Kidney (tissue), 13 donors: ENCODE measurements at regions not wholly inside any gene's neighbourhood (a gene's known extent, or its start where the extent isn't known, plus 50 kb on each side); places are given as distances from the start of the nearest gene placed in this dataset.

Experiments used
- DNase-seq, 5 donors: peaks; one replicate each; pipeline ENCODE4 v3.0.0-alpha.2; 2013 to 2020
- FAIRE-seq: peaks from 2 replicates; lab custom pipeline; 2012; peaks lifted over from hg19 to GRCh38; lab: Jason Lieb, UNC
- H3K27ac ChIP-seq, 2 donors: one replicate each; pipeline ENCODE4 v1.7.0; 2013; ENCODE audit warnings: low read depth in 2 of 2, low read length in 2 of 2, inconsistent platforms in 1 of 2
- H3K27me3 ChIP-seq: one replicate; pipeline ENCODE4 v1.7.1; 2013; ENCODE audit warnings: low read length, inconsistent platforms; ENCODE audit not compliant: control insufficient read depth, insufficient read depth
- H3K36me3 ChIP-seq, 3 donors: one replicate each; pipeline versions ENCODE4 v1.7.0 to v1.7.1; 2013; ENCODE audit warnings: low read length in 3 of 3, control low read depth in 1 of 3, inconsistent platforms in 1 of 3; ENCODE audit not compliant: insufficient read depth in 3 of 3, control insufficient read depth in 2 of 3
- H3K4me1 ChIP-seq, 3 donors: one replicate each; pipeline versions ENCODE4 v1.7.0 to v1.7.1; 2013; ENCODE audit warnings: low read length in 3 of 3, inconsistent platforms in 1 of 3, low read depth in 1 of 3; ENCODE audit not compliant: control insufficient read depth in 2 of 3, insufficient read depth in 2 of 3
- H3K4me3 ChIP-seq, 3 donors: one replicate each; pipeline versions ENCODE4 v1.7.0 to v1.8.1; 2013; ENCODE audit warnings: low read length in 3 of 3, control low read depth in 1 of 3, inconsistent platforms in 1 of 3
- H3K9ac ChIP-seq, 3 donors: one replicate each; pipeline versions ENCODE4 v1.7.0 to v1.7.1; 2013; ENCODE audit warnings: low read length in 3 of 3, control low read depth in 1 of 3, inconsistent platforms in 1 of 3
- H3K9me3 ChIP-seq, 3 donors: one replicate each; pipeline versions ENCODE4 v1.7.0 to v1.7.1; 2013; ENCODE audit warnings: low read length in 3 of 3, control low read depth in 1 of 3, inconsistent platforms in 1 of 3; ENCODE audit not compliant: control insufficient read depth in 2 of 3, insufficient read depth in 1 of 3
- CTCF ChIP-seq: IDR thresholded peaks from 3 replicates; pipeline ENCODE4 v1.5.1; 2012; ENCODE audit warnings: mild to moderate bottlenecking, moderate library complexity, borderline replicate concordance; ENCODE audit not compliant: insufficient read depth; ENCODE audit errors: extremely low read depth
- intact Hi-C: fragments of 100-400 bp; cut with DNase I; formaldehyde crosslinking; loops from one replicate; pipeline ENCODE4 v1.11.1; 2022
- donor health status: control.
- donor health status: control.
- donor health status: control.
- donor health status: control.
- donor health status: control.
- donor health status: DM: yes; HTN: yes; CAD: no.
- donor health status: Normal renal cell carcinoma (clear cell type).

- Histone ChIP-seq H3K9me3 (no peaks in the 10 kb centered on the region), H3K4me1 (no peaks in the 10 kb centered on the region), H3K4me3 (no peak overlapping the region), H3K27me3 (no peaks in the 10 kb centered on the region), H3K36me3 (no peaks in the 10 kb centered on the region), H3K27ac (no peak overlapping the region), H3K9ac (no peak overlapping the region)
- DNase-seq (no peak), FAIRE-seq (no peak)
- intact Hi-C loops, result no loop called here
- no peak for TF ChIP-seq CTCF
These were observed 253.8 kb upstream of the DMD start for GRCh38 chrX:33465137-33465536.

DNA sequence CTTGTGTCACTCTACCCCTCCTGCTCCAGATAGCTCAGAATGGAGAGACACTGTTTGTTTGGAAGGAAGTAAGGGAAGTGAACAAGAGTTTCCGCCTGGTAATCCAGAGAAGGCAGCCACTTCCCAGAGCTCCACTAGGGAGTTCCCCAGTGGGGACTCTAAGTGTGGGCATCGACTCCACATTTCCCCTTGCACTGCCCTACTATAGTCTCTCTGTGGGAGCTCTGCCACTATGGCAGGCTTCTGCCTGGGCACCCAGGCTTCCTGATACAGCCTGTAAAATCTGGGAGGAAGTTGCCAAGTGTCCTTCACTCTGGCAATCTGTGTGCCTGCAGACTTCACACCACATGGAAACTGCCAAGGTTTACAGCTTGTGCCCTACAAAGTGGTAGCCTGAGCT is 245.8 kb upstream of the DMD start:
- H3K4me3 ChIP-seq, result no peak overlapping the region
- H3K27ac ChIP-seq, result no peak overlapping the region
- FAIRE-seq (no peak), DNase-seq (no peak)
- no peaks in the 10 kb centered on the region for H3K27me3 ChIP-seq
- H3K9me3 ChIP-seq, result no peaks in the 10 kb centered on the region
- TF ChIP-seq CTCF, result no peak
- no peak overlapping the region for H3K9ac ChIP-seq
- H3K4me1 ChIP-seq, result no peaks in the 10 kb centered on the region
- intact Hi-C loops, result no loop called here
- no peaks in the 10 kb centered on the region for H3K36me3 ChIP-seq

- Histone ChIP-seq H3K4me1 (no peaks in the 10 kb centered on the region), H3K9me3 (no peaks in the 10 kb centered on the region), H3K4me3 (no peak overlapping the region), H3K9ac (no peak overlapping the region), H3K27ac (no peak overlapping the region), H3K36me3 (no peaks in the 10 kb centered on the region), H3K27me3 (no peaks in the 10 kb centered on the region)
- no peak for TF ChIP-seq CTCF
- intact Hi-C loops, result no loop called here
- DNase-seq (no peak), FAIRE-seq (no peak)
These were observed 235.9 kb upstream of the DMD start for GRCh38 chrX:33447285-33447684.
